Aorta (tissue), 5 donors: ENCODE measurements at regions not wholly inside any gene's neighbourhood (a gene's known extent, or its start where the extent isn't known, plus 50 kb on each side); places are given as distances from the start of the nearest gene placed in this dataset.
"Not testable (repeated sequence)": the region's sequence is repeated elsewhere in the genome, so short reads cannot be mapped to it uniquely, and the experiment has no call there.

ENCODE experiments used
- ATAC-seq: fragments of 200-7000 bp; cut with Tn5 transposase; one replicate; pipeline ENCODE4 v1.9.1; 2022; ENCODE audit warnings: moderate library complexity; ENCODE audit not compliant: low FRiP score
- DNase-seq, 2 donors: peaks; one replicate each; pipeline ENCODE4 v3.0.0-alpha.2; 2020
- H3K27ac ChIP-seq, 2 donors: one replicate each; pipeline ENCODE4 v1.5.1; 2013; ENCODE audit warnings: low read length in 2 of 2, mild to moderate bottlenecking in 2 of 2, moderate library complexity in 2 of 2, control low read depth in 1 of 2, inconsistent platforms in 1 of 2, low read depth in 1 of 2
- H3K27me3 ChIP-seq, 2 donors: one replicate each; pipeline ENCODE4 v1.6.1; 2013; ENCODE audit warnings: control low read depth in 1 of 2, low read length in 1 of 2, mild to moderate bottlenecking in 1 of 2, moderate library complexity in 1 of 2; ENCODE audit not compliant: insufficient read depth in 2 of 2, control insufficient read depth in 1 of 2
- H3K36me3 ChIP-seq, 2 donors: one replicate each; pipeline ENCODE4 v1.6.1; 2013; ENCODE audit warnings: control low read depth in 1 of 2, low read length in 1 of 2, mild to moderate bottlenecking in 1 of 2; ENCODE audit not compliant: insufficient read depth in 2 of 2, control insufficient read depth in 1 of 2
- H3K4me1 ChIP-seq, 2 donors: one replicate each; pipeline ENCODE4 v1.6.1; 2013; ENCODE audit warnings: low read length in 2 of 2, control low read depth in 1 of 2, mild to moderate bottlenecking in 1 of 2, moderate library complexity in 1 of 2; ENCODE audit not compliant: insufficient read depth in 2 of 2, control insufficient read depth in 1 of 2
- H3K4me3 ChIP-seq, 2 donors: one replicate each; pipeline ENCODE4 v1.5.1; 2013; ENCODE audit warnings: low read length in 2 of 2, control low read depth in 1 of 2, mild to moderate bottlenecking in 1 of 2
- H3K9me3 ChIP-seq: one replicate; pipeline ENCODE4 v1.6.1; 2013; ENCODE audit warnings: mild to moderate bottlenecking, low read length; ENCODE audit not compliant: control insufficient read depth
- WGBS, 2 donors: extraction: QIAGEN DNeasy Blood & Tissue Kit; methylation state at CpG; one replicate each; pipeline ENCODE4 v1.1.7; 2013; 5-methylcytosine and 5-hydroxymethylcytosine counted together
- intact Hi-C, 2 donors: fragments of 100-400 bp; cut with DNase I; formaldehyde crosslinking; loops; one replicate each; pipeline versions ENCODE4 v1.14.2 to v1.15.0; 2022
- donor health status: healthy with polysubstance abuse.
- donor health status: Bipolar disorder and iron deficiency.
- donor health status: DM: no; HTN: no; CAD: no.
- donor health status: DM: no; HTN: no; CAD: no.
- donor health status: DM: yes; HTN: yes; CAD: no.

GRCh38 chr3:197447781-197448180 is 108.0 kb downstream of the BDH1 start:
- H3K36me3 ChIP-seq, H3K27me3 ChIP-seq, DNase-seq, H3K27ac ChIP-seq, intact Hi-C loops, H3K9me3 ChIP-seq, H3K4me1 ChIP-seq, ATAC-seq, H3K4me3 ChIP-seq: not testable (repeated sequence)
- WGBS, 2 donors: 84 to 91% methylated on average over 6 of the region's 6 CpGs

DNA sequence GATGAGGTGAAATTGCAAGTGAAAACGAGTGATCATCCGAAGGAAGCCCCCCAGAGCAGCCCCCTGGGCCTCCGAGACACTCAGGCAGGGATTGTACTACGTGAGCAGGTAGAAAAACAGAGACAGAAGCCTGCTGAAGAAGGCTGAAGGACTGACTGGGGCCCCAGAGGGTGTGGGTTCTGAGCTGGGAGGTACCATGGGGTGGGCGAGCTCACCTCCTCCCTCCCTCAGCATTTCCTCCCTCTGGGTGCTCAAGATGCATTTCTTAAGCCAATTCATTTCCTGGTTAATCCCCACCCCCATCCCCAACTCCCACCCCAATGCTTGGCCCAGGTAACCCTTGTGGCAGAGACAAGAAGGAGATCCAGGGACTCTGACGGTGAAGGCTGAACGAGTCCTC is 108.7 kb downstream of the BDH1 start:
- DNase-seq (no peak), ATAC-seq (no peak)
- no peaks in the 10 kb centered on the region for H3K4me1 ChIP-seq
- H3K36me3 ChIP-seq: no peaks in the 10 kb centered on the region
- no peaks in the 10 kb centered on the region for H3K9me3 ChIP-seq
- intact Hi-C loops: no loop called here
- 89 to 92% methylated on average over 7 of the region's 7 CpGs for WGBS, 2 donors
- H3K27ac ChIP-seq: no peak overlapping the region
- no peak overlapping the region for H3K4me3 ChIP-seq
- no peaks in the 10 kb centered on the region for H3K27me3 ChIP-seq

DNA sequence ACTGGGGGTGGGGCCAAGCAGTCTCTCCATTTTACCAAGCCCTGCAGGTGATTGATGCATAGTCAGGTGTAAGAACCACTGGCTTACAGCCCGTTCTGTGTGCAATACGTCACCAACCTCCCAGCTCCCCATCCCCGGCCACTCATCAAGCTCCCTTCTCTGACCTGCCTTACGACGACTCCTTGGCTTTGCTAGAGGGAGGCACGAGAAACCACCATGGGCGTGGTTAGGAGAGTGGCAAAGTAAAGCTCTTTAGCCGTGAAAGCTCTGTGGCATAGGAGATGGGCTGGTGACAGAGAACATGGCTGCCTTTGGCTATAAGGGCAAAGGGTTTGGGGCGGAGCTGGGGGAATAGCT is 109.1 kb downstream of the BDH1 start:
- Histone ChIP-seq H3K27ac (no peak overlapping the region), H3K4me1 (no peaks in the 10 kb centered on the region), H3K4me3 (no peak overlapping the region), H3K9me3 (no peaks in the 10 kb centered on the region), H3K36me3 (no peaks in the 10 kb centered on the region), H3K27me3 (no peaks in the 10 kb centered on the region)
- ATAC-seq (no peak), DNase-seq (no peak)
- intact Hi-C loops: no loop called here
- WGBS, 2 donors: 93 to 94% methylated on average over 9 of the region's 9 CpGs

- ATAC-seq: no peak
Observed at GRCh38 chr3:197445896-197446699, 109.7 kb downstream of the BDH1 start.

GRCh38 chr3:197444793-197445379 is 110.9 kb downstream of the BDH1 start:
- WGBS, 2 donors: 95% methylated on average over 14 of the region's 14 CpGs
- DNase-seq (no peak), ATAC-seq (no peak)

More at GRCh38 chr3:197445896-197446699, 109.7 kb downstream of the BDH1 start:
- Histone ChIP-seq H3K4me3 (no peak overlapping the region), H3K36me3 (no peaks in the 10 kb centered on the region), H3K4me1 (no peaks in the 10 kb centered on the region), H3K9me3 (no peaks in the 10 kb centered on the region), H3K27me3 (no peaks in the 10 kb centered on the region), H3K27ac (no peak overlapping the region)
- no peak for DNase-seq
- intact Hi-C loops: no loop called here
- WGBS, 2 donors: 84 to 88% methylated on average over 13 of the region's 13 CpGs

GRCh38 chr3:197443506-197443905 is 112.3 kb downstream of the BDH1 start:
- Histone ChIP-seq H3K27ac (no peak overlapping the region), H3K27me3 (no peaks in the 10 kb centered on the region), H3K9me3 (no peaks in the 10 kb centered on the region), H3K36me3 (no peaks in the 10 kb centered on the region), H3K4me3 (no peak overlapping the region), H3K4me1 (no peaks in the 10 kb centered on the region)
- DNase-seq: no peak
- 89 to 97% methylated on average over 8 of the region's 8 CpGs for whole genome bisulfite sequencing, 2 donors
- no peak for ATAC-seq
- intact Hi-C loops: no loop called here

More at GRCh38 chr3:197444793-197445379, 110.9 kb downstream of the BDH1 start:
- no peaks in the 10 kb centered on the region for H3K9me3 ChIP-seq
- H3K4me1 ChIP-seq: no peaks in the 10 kb centered on the region
- intact Hi-C loops: no loop called here
- no peak overlapping the region for H3K4me3 ChIP-seq
- no peaks in the 10 kb centered on the region for H3K36me3 ChIP-seq
- H3K27ac ChIP-seq: no peak overlapping the region
- no peaks in the 10 kb centered on the region for H3K27me3 ChIP-seq

DNA sequence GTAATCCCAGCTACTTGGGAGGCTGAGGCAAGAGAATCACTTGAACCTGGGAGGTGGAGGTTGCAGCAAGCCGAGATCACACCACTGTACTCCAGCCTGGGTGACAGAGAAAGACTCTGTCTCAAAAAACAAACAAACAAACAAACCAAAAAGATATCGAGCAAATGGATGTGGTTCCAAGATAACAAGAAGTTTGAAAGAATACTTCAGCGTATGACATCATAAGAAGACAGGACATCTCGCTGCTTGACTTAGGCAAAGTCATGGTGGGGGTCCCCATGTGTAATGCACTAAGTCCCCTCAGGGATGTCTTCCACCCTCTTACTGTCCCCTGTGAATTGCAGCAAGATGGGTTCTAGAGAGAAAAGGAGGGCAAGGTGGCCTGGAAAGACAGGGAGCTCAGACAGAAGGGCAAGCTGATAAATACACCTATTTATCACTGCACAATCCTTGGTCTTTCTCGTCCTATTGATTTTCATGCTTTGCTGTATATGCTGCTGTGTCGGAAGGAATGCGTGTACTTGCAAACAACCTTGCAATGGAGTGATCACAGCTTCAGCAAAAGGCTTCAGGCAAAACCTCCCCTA is 115.0 kb downstream of the BDH1 start:
- Histone ChIP-seq H3K4me1 (no peaks in the 10 kb centered on the region), H3K9me3 (no peaks in the 10 kb centered on the region), H3K27ac (no peak overlapping the region), H3K4me3 (no peak overlapping the region), H3K36me3 (no peaks in the 10 kb centered on the region), H3K27me3 (no peaks in the 10 kb centered on the region)
- ATAC-seq (no peak), DNase-seq (no peak)
- WGBS, 2 donors: 92 to 93% methylated on average over 7 of the region's 7 CpGs
- intact Hi-C loops: no loop called here

- no peaks in the 10 kb centered on the region for H3K27me3 ChIP-seq
- DNase-seq: no peak
- ATAC-seq: no peak
- 95% methylated on average over 3 of the region's 3 CpGs for WGBS, 2 donors
- H3K9me3 ChIP-seq: no peaks in the 10 kb centered on the region
- intact Hi-C loops: no loop called here
- H3K4me1 ChIP-seq: no peaks in the 10 kb centered on the region
- no peak overlapping the region for H3K4me3 ChIP-seq
- no peaks in the 10 kb centered on the region for H3K36me3 ChIP-seq
- H3K27ac ChIP-seq: no peak overlapping the region
Observed at GRCh38 chr3:197438906-197439305, 116.9 kb downstream of the BDH1 start.

DNA sequence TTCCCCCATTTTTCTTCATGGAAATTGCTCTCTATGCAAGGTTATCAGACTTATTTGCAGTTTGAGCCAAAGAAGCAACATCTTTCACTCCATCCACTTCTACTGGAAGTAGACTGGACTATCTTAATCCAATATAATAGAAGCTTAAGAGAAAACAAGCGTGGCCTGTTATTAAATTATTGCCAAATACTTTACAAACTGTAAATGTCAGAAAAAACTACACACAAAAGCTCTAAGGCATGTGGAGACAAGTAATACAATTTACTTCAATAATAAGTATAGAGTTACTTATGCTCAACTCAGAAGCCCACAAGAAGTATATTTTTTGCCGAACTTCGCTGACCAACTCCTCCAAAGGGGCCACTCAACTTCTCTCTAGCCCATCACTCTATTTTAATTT is 120.3 kb downstream of the BDH1 start:
- no peak overlapping the region for H3K4me3 ChIP-seq
- no peaks in the 10 kb centered on the region for H3K36me3 ChIP-seq
- H3K9me3 ChIP-seq: no peaks in the 10 kb centered on the region
- intact Hi-C loops: no loop called here
- no peak overlapping the region for H3K27ac ChIP-seq
- H3K4me1 ChIP-seq: no peaks in the 10 kb centered on the region
- H3K27me3 ChIP-seq: no peaks in the 10 kb centered on the region
- 91 to 95% methylated on average over 3 of the region's 3 CpGs for WGBS, 2 donors
- DNase-seq: no peak
- no peak for ATAC-seq
